ENCODE measurements at regions not wholly inside any gene's neighbourhood (a gene's known extent, or its start where the extent isn't known, plus 50 kb on each side); places are given as distances from the start of the nearest gene placed in this dataset.

DNA sequence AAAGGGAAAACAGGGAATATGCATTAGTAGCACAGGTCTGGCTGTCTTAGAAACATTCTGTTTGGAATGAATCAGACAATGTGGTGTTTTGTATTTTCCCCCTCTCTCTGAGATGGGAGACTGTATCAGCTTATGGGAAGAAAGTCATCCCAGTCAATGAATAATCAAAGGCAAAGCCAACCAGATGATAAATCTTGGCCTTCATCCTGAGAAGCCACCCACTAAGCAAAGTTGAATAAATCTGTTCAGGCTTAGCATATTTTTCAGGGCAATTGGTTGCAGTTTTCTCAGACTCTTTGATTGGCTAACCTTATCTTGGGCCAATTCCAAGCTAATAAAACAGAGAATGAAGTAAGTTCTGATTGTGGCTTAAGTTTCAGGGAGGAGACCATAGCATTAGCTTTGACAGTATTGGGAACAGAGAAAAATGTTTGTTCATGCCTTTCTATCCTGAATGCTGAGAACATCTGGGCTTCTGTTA, 63.6 kb upstream of the ARL8B start:
- Histone ChIP-seq H2BK120ac (ENCODE audit: low read depth, low read length) (no peak overlapping the region), H3K9ac (ENCODE audit: low read depth, low read length) (no peak overlapping the region), H3K4me1 (ENCODE audit: control insufficient read depth, insufficient read depth, low read length) (peaks cover under 1% of the 10 kb centered on the region), H2BK20ac (ENCODE audit: low read depth, low read length) (no peak overlapping the region), H3K23ac (ENCODE audit: low read depth, low read length) (no peak overlapping the region), H3K18ac (ENCODE audit: low read depth, low read length) (no peak overlapping the region), H4K20me1 (ENCODE audit: insufficient read depth, low read length) (no peaks in the 10 kb centered on the region), H3K4me3 (ENCODE audit: insufficient read depth, low read depth, low read length) (no peak overlapping the region), H3K14ac (replicated peaks; ENCODE audit: low read depth, low read length) (no peak overlapping the region), H2BK15ac (ENCODE audit: low read depth, low read length) (no peak overlapping the region), H3K36me3 (ENCODE audit: control insufficient read depth, insufficient read depth, low read length) (no peaks in the 10 kb centered on the region), H3K27ac (ENCODE audit: insufficient read depth, low read length) (no peak overlapping the region), H2AK5ac (ENCODE audit: low read depth, low read length) (no peak overlapping the region), H3K9me1 (ENCODE audit: insufficient read depth, low read length) (no peaks in the 10 kb centered on the region), H3K79me1 (ENCODE audit: low read depth in 1 of 2, low read length in 2 of 2) (no peaks in the 10 kb centered on the region), H2AK9ac (replicated peaks; ENCODE audit: low read depth, low read length, poor library complexity) (no peak overlapping the region), H3K9me3 (ENCODE audit: control insufficient read depth, insufficient read depth, low read length) (no peaks in the 10 kb centered on the region), H2AFZ (replicated peaks; ENCODE audit: low read length, poor library complexity) (no peak overlapping the region), H4K91ac (ENCODE audit: insufficient read depth, low read depth, low read length) (no peak overlapping the region), H2BK5ac (ENCODE audit: low read depth, low read length, poor library complexity, severe bottlenecking) (no peak overlapping the region), H4K5ac (ENCODE audit: low read depth, low read length) (no peak overlapping the region), H3K4me2 (ENCODE audit: low read depth, low read length) (no peak overlapping the region), H3K4ac (ENCODE audit: low read depth, low read length) (no peak overlapping the region), H4K8ac (ENCODE audit: low read depth in 2 of 2, low read length in 2 of 2) (no peak overlapping the region), H3K27me3 (ENCODE audit: control insufficient read depth, insufficient read depth, low read length) (peaks cover 6% of the 10 kb centered on the region; the same call in 1 of the 2 replicates), H3K56ac (ENCODE audit: extremely low read depth, insufficient read depth, low read length) (no peak overlapping the region)
- in situ Hi-C loops (cut with MboI; ENCODE audit: low sequenced_read_pairs): loop anchor here (5.0 to 25.0 kb wide), 2 partner anchors 406 to 746 kb away; partner anchors contain the start of gene SETMAR
- ChIA-PET CTCF (interaction anchor here (0.6 to 1.5 kb wide), 10 partner anchors 78 to 1427 kb away, joined by 3 to 9 read pairs (median 3); no protein-coding TSS in a partner anchor), POLR2A (ENCODE audit: unreplicated experiment) (no interaction called here)
- intact Hi-C loops (cut with micrococcal nuclease): loop anchor here (1.0 to 10.0 kb wide), 3 partner anchors 31 to 704 kb away; no protein-coding TSS in a partner anchor
- TF ChIP-seq MXI1 (IDR thresholded peaks at IDR 0.05; ENCODE audit: borderline replicate concordance, low read depth, low read length) (no peak), SMC3 (IDR thresholded peaks at IDR 0.05; ENCODE audit: low read depth, low read length) (no peak), RCOR1 (IDR thresholded peaks at IDR 0.05; ENCODE audit: insufficient replicate concordance, low read length) (no peak), RFX5 (IDR thresholded peaks at IDR 0.05; ENCODE audit: low read depth, low read length) (no peak), CTCF (conservative IDR thresholded peaks at IDR 0.05; ENCODE audit: low read depth, low read length) (no peak), CHD1 (IDR thresholded peaks at IDR 0.05; ENCODE audit: low read depth, low read length) (no peak), CEBPB (IDR thresholded peaks at IDR 0.05; ENCODE audit: low read depth, low read length) (no peak)
- ATAC-seq (ENCODE audit: low read depth): no peak
- peak; percentile 40 for DNase-seq
- dilution Hi-C loops (cut with HindIII; ENCODE audit: low sequenced_read_pairs, unreplicated experiment): no loop called here
- no TSS peak for BruUV-seq (replicated peaks)
